Lung (tissue), 11 donors: ENCODE measurements at regions not wholly inside any gene's neighbourhood (a gene's known extent, or its start where the extent isn't known, plus 50 kb on each side); places are given as distances from the start of the nearest gene placed in this dataset.

ENCODE experiments used
- ATAC-seq: fragments of 200-7000 bp; cut with Tn5 transposase; one replicate; pipeline ENCODE4 v1.9.1; 2020; ENCODE audit warnings: moderate number of reproducible peaks; ENCODE audit not compliant: insufficient read depth, low FRiP score
- DNase-seq, 3 donors: peaks; one replicate each; pipeline ENCODE4 v3.0.0-alpha.2; 2013 to 2017
- H3K27ac ChIP-seq, 2 donors: one replicate each; pipeline ENCODE4 v1.5.1; 2013; ENCODE audit warnings: mild to moderate bottlenecking in 2 of 2, moderate library complexity in 2 of 2, control low read depth in 1 of 2, inconsistent platforms in 1 of 2, low read depth in 1 of 2, low read length in 1 of 2
- H3K27me3 ChIP-seq, 3 donors: one replicate each; pipeline ENCODE4 v1.5.1; 2013; ENCODE audit warnings: low read length in 2 of 3; ENCODE audit not compliant: control insufficient read depth in 3 of 3, insufficient read depth in 3 of 3
- H3K36me3 ChIP-seq, 4 donors: one replicate each; pipeline ENCODE4 v1.5.1; 2013; ENCODE audit warnings: low read length in 4 of 4, mild to moderate bottlenecking in 1 of 4, moderate library complexity in 1 of 4; ENCODE audit not compliant: control insufficient read depth in 4 of 4, insufficient read depth in 4 of 4
- H3K4me1 ChIP-seq, 5 donors: one replicate each; pipeline ENCODE4 v1.5.1; 2013; ENCODE audit warnings: low read length in 5 of 5, mild to moderate bottlenecking in 2 of 5, moderate library complexity in 1 of 5; ENCODE audit not compliant: control insufficient read depth in 5 of 5, insufficient read depth in 5 of 5
- H3K4me3 ChIP-seq: one replicate; pipeline ENCODE4 v1.5.1; 2013; ENCODE audit warnings: mild to moderate bottlenecking, control low read depth, moderate library complexity
- H3K9ac ChIP-seq, 2 donors: one replicate each; pipeline ENCODE4 v1.5.1; 2013; ENCODE audit warnings: low read length in 2 of 2, control low read depth in 1 of 2; ENCODE audit not compliant: insufficient read depth in 1 of 2
- H3K9me3 ChIP-seq, 4 donors: one replicate each; pipeline ENCODE4 v1.5.1; 2013; ENCODE audit warnings: low read length in 3 of 4, mild to moderate bottlenecking in 1 of 4, moderate library complexity in 1 of 4; ENCODE audit not compliant: control insufficient read depth in 4 of 4, insufficient read depth in 3 of 4
- CTCF ChIP-seq: IDR thresholded peaks from 2 replicates; pipeline ENCODE4 v1.5.1; 2012; ENCODE audit warnings: mild to moderate bottlenecking; ENCODE audit errors: control extremely low read depth, extremely low read depth
- WGBS, 2 donors: extraction: QIAGEN DNeasy Blood & Tissue Kit; methylation state at CpG; one replicate each; pipeline ENCODE4 v1.1.7; 2013; 5-methylcytosine and 5-hydroxymethylcytosine counted together
- donor health status: control.
- donor health status: control.
- donor health status: Bipolar disorder and iron deficiency.
- donor health status: healthy.
- donor health status: DM: yes; HTN: yes; CAD: no.

- no peaks in the 10 kb centered on the region for H3K9me3 ChIP-seq
- no peaks in the 10 kb centered on the region for H3K4me1 ChIP-seq
- no peak overlapping the region for H3K4me3 ChIP-seq
- no peaks in the 10 kb centered on the region for H3K36me3 ChIP-seq
- H3K27me3 ChIP-seq = no peaks in the 10 kb centered on the region
- no peak for TF ChIP-seq CTCF
- H3K9ac ChIP-seq = no peak overlapping the region
- H3K27ac ChIP-seq = no peak overlapping the region
- ATAC-seq (no peak), DNase-seq (no peak)
- WGBS, 2 donors = 87 to 95% methylated on average over 9 of the region's 9 CpGs
Measured at GRCh38 chr7:116153050-116153449, 57.3 kb upstream of the TES start.

- no peaks in the 10 kb centered on the region for H3K9me3 ChIP-seq
- ATAC-seq = no peak
- 79 to 85% methylated on average over 4 of the region's 4 CpGs for WGBS, 2 donors
- no peak overlapping the region for H3K4me3 ChIP-seq
- no peak overlapping the region for H3K27ac ChIP-seq
- DNase-seq = no peak
- no peak for TF ChIP-seq CTCF
- no peaks in the 10 kb centered on the region for H3K36me3 ChIP-seq
- H3K4me1 ChIP-seq = no peaks in the 10 kb centered on the region
- H3K27me3 ChIP-seq = no peaks in the 10 kb centered on the region
- H3K9ac ChIP-seq = no peak overlapping the region
Measured at GRCh38 chr7:116159711-116160110, 50.6 kb upstream of the TES start.
